Ishikawa (cell line): ENCODE measurements at regions not wholly inside any gene's neighbourhood (a gene's known extent, or its start where the extent isn't known, plus 50 kb on each side); places are given as distances from the start of the nearest gene placed in this dataset.
A peak's percentile ranks its signal among the peaks of the same experiment; 100 is the strongest.

Experiments
- CREB1 ChIP-seq: IDR thresholded peaks from 2 replicates; pipeline ENCODE4 v1.6.1; 2012; ENCODE audit warnings: low read depth
- EGR1 ChIP-seq: IDR thresholded peaks from 2 replicates; pipeline ENCODE4 v1.6.1; 2012
- EP300 ChIP-seq: IDR thresholded peaks from 2 replicates; pipeline ENCODE4 v1.6.1; 2012; ENCODE audit warnings: borderline replicate concordance
- FOXM1 ChIP-seq: IDR thresholded peaks from 2 replicates; pipeline ENCODE4 v1.6.1; 2012; ENCODE audit warnings: low read depth, borderline replicate concordance
- RAD21 ChIP-seq: IDR thresholded peaks from 2 replicates; pipeline ENCODE4 v1.6.1; 2012; ENCODE audit warnings: low read depth
- TAF1 ChIP-seq: IDR thresholded peaks from 2 replicates; pipeline ENCODE4 v1.6.1; 2012; ENCODE audit warnings: low read depth, mild to moderate bottlenecking
- TCF12 ChIP-seq: IDR thresholded peaks from 2 replicates; pipeline ENCODE4 v1.6.1; 2012; ENCODE audit warnings: low read depth
- TEAD4 ChIP-seq: IDR thresholded peaks from 2 replicates; pipeline ENCODE4 v1.6.1; 2012
- YY1 ChIP-seq: IDR thresholded peaks from 2 replicates; pipeline ENCODE4 v1.6.1; 2012; ENCODE audit warnings: low read depth
- ZBTB7A ChIP-seq: IDR thresholded peaks from 2 replicates; pipeline ENCODE4 v1.6.1; 2012; ENCODE audit warnings: low read depth
- TF ChIP-seq, protein P1 (sequence below): IDR thresholded peaks from 2 replicates; pipeline ENCODE4 v1.6.1; 2012
- TF ChIP-seq, protein P2 (sequence below): IDR thresholded peaks from 2 replicates; pipeline ENCODE4 v1.6.1; 2012
- TF ChIP-seq, protein P3 (sequence below): IDR thresholded peaks from 2 replicates; pipeline ENCODE4 v1.6.1; 2012; ENCODE audit warnings: low read depth, mild to moderate bottlenecking

DNA sequence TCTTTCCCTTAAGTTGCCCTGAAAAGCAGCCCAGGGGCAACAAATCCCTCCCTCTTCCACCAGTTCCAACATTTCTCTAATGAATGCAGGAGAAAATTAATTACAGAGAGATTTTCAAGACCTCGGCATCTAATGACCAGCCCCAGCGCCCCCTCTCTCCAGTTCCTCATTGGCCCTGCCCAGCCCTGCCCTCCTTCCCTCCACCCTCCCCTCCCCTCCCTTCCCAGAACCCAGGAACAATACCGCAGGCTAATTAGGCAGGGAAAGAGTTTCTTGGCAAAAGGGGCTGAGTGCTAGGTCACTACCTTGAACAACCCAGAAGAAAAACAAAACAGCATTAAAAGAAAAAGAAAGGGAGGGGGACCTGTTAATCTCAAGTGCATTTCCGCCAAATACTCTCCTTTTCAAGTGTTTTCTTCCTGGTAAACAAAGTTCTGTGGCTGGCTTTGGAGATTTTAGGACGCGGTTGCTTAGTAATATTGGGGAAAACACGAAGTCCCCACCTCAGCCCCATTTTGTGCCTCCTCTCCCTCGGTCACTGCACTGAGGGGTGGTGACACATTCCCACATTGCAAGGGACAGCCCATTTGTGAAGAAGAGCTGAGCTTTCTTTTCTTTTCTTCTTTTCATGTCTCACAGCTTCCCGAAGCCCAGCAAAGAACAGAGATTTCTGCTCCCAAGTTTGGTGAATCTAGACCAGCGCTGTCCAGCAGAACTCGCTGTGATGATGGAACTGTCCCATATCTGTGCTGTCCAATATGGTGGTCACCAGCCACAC lies 215.4 kb downstream of the SOX9 start:
- TF ChIP-seq RAD21 = no peak
- TF ChIP-seq, protein P1, sequence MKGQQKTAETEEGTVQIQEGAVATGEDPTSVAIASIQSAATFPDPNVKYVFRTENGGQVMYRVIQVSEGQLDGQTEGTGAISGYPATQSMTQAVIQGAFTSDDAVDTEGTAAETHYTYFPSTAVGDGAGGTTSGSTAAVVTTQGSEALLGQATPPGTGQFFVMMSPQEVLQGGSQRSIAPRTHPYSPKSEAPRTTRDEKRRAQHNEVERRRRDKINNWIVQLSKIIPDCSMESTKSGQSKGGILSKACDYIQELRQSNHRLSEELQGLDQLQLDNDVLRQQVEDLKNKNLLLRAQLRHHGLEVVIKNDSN = no peak
- TF ChIP-seq EP300 = no peak
- no peak for TF ChIP-seq TCF12
- no peak for TF ChIP-seq YY1
- no peak for TF ChIP-seq TAF1
- TF ChIP-seq, protein P2, sequence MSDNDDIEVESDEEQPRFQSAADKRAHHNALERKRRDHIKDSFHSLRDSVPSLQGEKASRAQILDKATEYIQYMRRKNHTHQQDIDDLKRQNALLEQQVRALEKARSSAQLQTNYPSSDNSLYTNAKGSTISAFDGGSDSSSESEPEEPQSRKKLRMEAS = no peak
- TF ChIP-seq, protein P3, sequence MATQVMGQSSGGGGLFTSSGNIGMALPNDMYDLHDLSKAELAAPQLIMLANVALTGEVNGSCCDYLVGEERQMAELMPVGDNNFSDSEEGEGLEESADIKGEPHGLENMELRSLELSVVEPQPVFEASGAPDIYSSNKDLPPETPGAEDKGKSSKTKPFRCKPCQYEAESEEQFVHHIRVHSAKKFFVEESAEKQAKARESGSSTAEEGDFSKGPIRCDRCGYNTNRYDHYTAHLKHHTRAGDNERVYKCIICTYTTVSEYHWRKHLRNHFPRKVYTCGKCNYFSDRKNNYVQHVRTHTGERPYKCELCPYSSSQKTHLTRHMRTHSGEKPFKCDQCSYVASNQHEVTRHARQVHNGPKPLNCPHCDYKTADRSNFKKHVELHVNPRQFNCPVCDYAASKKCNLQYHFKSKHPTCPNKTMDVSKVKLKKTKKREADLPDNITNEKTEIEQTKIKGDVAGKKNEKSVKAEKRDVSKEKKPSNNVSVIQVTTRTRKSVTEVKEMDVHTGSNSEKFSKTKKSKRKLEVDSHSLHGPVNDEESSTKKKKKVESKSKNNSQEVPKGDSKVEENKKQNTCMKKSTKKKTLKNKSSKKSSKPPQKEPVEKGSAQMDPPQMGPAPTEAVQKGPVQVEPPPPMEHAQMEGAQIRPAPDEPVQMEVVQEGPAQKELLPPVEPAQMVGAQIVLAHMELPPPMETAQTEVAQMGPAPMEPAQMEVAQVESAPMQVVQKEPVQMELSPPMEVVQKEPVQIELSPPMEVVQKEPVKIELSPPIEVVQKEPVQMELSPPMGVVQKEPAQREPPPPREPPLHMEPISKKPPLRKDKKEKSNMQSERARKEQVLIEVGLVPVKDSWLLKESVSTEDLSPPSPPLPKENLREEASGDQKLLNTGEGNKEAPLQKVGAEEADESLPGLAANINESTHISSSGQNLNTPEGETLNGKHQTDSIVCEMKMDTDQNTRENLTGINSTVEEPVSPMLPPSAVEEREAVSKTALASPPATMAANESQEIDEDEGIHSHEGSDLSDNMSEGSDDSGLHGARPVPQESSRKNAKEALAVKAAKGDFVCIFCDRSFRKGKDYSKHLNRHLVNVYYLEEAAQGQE = peak; percentile 61
- no peak for TF ChIP-seq ZBTB7A
- TF ChIP-seq CREB1 = no peak
- no peak for TF ChIP-seq EGR1
- no peak for TF ChIP-seq TEAD4
- no peak for TF ChIP-seq FOXM1
